ENCODE measurements at regions not wholly inside any gene's neighbourhood (a gene's known extent, or its start where the extent isn't known, plus 50 kb on each side); places are given as distances from the start of the nearest gene placed in this dataset.

- no peak for TF ChIP-seq ZFX (IDR thresholded peaks at IDR 0.05; ENCODE audit: borderline replicate concordance)
- TF ChIP-seq, protein P1, sequence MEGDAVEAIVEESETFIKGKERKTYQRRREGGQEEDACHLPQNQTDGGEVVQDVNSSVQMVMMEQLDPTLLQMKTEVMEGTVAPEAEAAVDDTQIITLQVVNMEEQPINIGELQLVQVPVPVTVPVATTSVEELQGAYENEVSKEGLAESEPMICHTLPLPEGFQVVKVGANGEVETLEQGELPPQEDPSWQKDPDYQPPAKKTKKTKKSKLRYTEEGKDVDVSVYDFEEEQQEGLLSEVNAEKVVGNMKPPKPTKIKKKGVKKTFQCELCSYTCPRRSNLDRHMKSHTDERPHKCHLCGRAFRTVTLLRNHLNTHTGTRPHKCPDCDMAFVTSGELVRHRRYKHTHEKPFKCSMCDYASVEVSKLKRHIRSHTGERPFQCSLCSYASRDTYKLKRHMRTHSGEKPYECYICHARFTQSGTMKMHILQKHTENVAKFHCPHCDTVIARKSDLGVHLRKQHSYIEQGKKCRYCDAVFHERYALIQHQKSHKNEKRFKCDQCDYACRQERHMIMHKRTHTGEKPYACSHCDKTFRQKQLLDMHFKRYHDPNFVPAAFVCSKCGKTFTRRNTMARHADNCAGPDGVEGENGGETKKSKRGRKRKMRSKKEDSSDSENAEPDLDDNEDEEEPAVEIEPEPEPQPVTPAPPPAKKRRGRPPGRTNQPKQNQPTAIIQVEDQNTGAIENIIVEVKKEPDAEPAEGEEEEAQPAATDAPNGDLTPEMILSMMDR (IDR thresholded peaks at IDR 0.05): no peak
- H3K27ac ChIP-seq: no peak overlapping the region
These were observed 126.6 kb downstream of the DISP1 start for GRCh38 chr1:222941425-222941824.

- TF ChIP-seq ZFX (IDR thresholded peaks at IDR 0.05; ENCODE audit: borderline replicate concordance): no peak
- TF ChIP-seq, protein P1 (IDR thresholded peaks at IDR 0.05): no peak
- no peak overlapping the region for H3K27ac ChIP-seq
These were observed 131.6 kb downstream of the DISP1 start for GRCh38 chr1:222946436-222946835.

- no peak overlapping the region for H3K27ac ChIP-seq
- TF ChIP-seq ZFX (IDR thresholded peaks at IDR 0.05; ENCODE audit: borderline replicate concordance): no peak
- TF ChIP-seq, protein P1 (IDR thresholded peaks at IDR 0.05): no peak
These were observed 133.2 kb downstream of the DISP1 start for GRCh38 chr1:222948079-222948478.

- H3K27ac ChIP-seq: no peak overlapping the region
These were observed 136.1 kb downstream of the DISP1 start for GRCh38 chr1:222950892-222951291.

GRCh38 chr1:222953585-222953984 is 138.7 kb downstream of the DISP1 start:
- TF ChIP-seq, protein P1 (IDR thresholded peaks at IDR 0.05): no peak
- no peak for TF ChIP-seq ZFX (IDR thresholded peaks at IDR 0.05; ENCODE audit: borderline replicate concordance)
- no peak overlapping the region for H3K27ac ChIP-seq

More at GRCh38 chr1:222950892-222951291, 136.1 kb downstream of the DISP1 start:
- TF ChIP-seq ZFX (IDR thresholded peaks at IDR 0.05; ENCODE audit: borderline replicate concordance): no peak
- TF ChIP-seq, protein P1 (IDR thresholded peaks at IDR 0.05): no peak

DNA sequence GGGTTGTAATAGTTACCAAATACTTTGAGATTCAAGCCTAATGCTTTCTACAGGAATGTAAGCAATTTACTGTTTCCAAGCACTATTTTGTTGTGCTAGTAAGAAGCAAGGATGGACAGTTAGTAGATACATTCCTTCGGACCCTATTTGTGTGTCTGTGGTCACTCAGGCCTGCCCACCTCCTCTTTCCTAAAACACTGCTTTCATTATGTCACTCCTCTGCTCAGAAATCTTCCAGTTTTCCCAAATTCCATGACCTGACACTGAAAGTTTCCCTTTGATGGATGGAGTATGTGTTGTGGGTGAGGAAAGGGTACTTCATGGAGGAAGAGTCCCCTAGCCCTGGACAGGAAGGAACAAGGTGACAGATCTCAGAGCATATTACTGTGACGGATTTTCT is 141.1 kb downstream of the DISP1 start:
- H3K27ac ChIP-seq: no peak overlapping the region
- TF ChIP-seq, protein P1 (IDR thresholded peaks at IDR 0.05): no peak
- TF ChIP-seq ZFX (IDR thresholded peaks at IDR 0.05; ENCODE audit: borderline replicate concordance): no peak

DNA sequence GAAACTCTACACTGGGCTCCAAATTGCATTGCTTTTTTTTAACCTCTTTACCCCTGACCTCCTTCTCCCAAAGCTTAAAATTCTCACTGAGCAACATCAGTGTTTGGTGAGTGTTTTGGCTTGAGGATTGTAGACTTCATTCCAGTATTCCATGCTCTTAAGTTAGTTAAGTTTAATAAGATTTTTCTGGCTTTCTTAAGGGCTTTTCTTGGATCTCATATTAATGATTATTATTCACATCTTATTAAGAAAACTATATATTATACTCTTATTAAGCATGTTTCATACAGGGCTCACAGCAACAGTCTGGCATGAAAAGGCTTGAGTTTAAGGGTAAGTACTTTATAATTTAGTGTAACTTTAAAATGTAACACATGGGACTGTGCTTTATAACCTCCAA is 141.8 kb downstream of the DISP1 start:
- no peak overlapping the region for H3K27ac ChIP-seq
- TF ChIP-seq, protein P1 (IDR thresholded peaks at IDR 0.05): no peak
- no peak for TF ChIP-seq ZFX (IDR thresholded peaks at IDR 0.05; ENCODE audit: borderline replicate concordance)
